ENCODE measurements at regions not wholly inside any gene's neighbourhood (a gene's known extent, or its start where the extent isn't known, plus 50 kb on each side); places are given as distances from the start of the nearest gene placed in this dataset.

DNA sequence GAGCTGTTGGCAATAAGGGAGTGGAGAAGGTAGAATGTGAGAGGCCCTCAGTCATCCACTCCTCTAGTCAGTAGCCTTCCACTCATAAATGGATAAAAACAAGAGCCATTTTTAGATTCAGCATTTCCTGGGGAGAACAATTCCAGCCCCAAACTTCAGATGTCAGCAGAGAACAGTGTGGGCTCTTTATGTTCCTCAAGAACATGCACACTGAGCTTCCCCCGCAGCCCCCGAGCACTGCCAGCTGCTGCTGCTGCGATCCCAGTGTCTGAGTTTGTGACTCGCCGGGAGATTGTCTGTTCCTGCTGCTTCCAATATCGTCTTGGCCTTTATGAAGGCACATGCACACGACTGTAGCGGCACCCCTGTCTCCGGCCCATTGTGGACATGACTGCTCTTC, 143.7 kb upstream of the CTNNA2 start:
- TF ChIP-seq, protein P1, sequence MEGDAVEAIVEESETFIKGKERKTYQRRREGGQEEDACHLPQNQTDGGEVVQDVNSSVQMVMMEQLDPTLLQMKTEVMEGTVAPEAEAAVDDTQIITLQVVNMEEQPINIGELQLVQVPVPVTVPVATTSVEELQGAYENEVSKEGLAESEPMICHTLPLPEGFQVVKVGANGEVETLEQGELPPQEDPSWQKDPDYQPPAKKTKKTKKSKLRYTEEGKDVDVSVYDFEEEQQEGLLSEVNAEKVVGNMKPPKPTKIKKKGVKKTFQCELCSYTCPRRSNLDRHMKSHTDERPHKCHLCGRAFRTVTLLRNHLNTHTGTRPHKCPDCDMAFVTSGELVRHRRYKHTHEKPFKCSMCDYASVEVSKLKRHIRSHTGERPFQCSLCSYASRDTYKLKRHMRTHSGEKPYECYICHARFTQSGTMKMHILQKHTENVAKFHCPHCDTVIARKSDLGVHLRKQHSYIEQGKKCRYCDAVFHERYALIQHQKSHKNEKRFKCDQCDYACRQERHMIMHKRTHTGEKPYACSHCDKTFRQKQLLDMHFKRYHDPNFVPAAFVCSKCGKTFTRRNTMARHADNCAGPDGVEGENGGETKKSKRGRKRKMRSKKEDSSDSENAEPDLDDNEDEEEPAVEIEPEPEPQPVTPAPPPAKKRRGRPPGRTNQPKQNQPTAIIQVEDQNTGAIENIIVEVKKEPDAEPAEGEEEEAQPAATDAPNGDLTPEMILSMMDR (IDR thresholded peaks at IDR 0.05 in 2 of 3, conservative IDR thresholded peaks at IDR 0.05 in 1 of 3; ENCODE audit: borderline replicate concordance in 1 of 3, insufficient read depth in 1 of 3, low read depth in 2 of 3, low read length in 2 of 3), result no peak
- TF ChIP-seq, protein P2, sequence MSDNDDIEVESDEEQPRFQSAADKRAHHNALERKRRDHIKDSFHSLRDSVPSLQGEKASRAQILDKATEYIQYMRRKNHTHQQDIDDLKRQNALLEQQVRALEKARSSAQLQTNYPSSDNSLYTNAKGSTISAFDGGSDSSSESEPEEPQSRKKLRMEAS (IDR thresholded peaks at IDR 0.05), result no peak
- TF ChIP-seq EZH2 (IDR thresholded peaks at IDR 0.05) (no peak), JUND (IDR thresholded peaks at IDR 0.05) (no peak), ELF1 (IDR thresholded peaks at IDR 0.05; ENCODE audit: borderline replicate concordance, low read depth) (no peak)
- TF ChIP-seq, protein P3, sequence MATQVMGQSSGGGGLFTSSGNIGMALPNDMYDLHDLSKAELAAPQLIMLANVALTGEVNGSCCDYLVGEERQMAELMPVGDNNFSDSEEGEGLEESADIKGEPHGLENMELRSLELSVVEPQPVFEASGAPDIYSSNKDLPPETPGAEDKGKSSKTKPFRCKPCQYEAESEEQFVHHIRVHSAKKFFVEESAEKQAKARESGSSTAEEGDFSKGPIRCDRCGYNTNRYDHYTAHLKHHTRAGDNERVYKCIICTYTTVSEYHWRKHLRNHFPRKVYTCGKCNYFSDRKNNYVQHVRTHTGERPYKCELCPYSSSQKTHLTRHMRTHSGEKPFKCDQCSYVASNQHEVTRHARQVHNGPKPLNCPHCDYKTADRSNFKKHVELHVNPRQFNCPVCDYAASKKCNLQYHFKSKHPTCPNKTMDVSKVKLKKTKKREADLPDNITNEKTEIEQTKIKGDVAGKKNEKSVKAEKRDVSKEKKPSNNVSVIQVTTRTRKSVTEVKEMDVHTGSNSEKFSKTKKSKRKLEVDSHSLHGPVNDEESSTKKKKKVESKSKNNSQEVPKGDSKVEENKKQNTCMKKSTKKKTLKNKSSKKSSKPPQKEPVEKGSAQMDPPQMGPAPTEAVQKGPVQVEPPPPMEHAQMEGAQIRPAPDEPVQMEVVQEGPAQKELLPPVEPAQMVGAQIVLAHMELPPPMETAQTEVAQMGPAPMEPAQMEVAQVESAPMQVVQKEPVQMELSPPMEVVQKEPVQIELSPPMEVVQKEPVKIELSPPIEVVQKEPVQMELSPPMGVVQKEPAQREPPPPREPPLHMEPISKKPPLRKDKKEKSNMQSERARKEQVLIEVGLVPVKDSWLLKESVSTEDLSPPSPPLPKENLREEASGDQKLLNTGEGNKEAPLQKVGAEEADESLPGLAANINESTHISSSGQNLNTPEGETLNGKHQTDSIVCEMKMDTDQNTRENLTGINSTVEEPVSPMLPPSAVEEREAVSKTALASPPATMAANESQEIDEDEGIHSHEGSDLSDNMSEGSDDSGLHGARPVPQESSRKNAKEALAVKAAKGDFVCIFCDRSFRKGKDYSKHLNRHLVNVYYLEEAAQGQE (IDR thresholded peaks at IDR 0.05; ENCODE audit: low read depth), result no peak

Measured in HCT116 (cell line).